ENCODE measurements at regions not wholly inside any gene's neighbourhood (a gene's known extent, or its start where the extent isn't known, plus 50 kb on each side); places are given as distances from the start of the nearest gene placed in this dataset.

DNA sequence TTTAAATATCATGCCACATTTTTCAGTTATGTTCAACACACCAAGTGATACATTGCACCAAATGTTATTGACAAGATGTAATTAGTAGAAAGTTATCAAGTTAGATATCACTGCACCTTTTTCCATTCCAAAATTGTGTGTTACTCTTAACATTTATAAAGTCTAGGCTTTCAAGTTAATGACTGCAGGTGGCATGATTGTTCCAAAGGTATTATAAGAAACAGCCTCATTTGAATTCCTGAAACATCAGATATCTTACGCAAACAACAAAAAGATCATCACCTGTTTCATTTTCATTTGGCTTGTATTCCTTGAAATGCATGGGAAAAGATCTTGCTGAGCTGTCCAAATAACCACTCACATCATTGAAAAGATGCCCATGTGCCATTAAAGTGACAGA is 1528.2 kb upstream of the ZEB2 start:
- DNase-seq (ENCODE audit: low read depth in 2 of 2), result no peak

DNA sequence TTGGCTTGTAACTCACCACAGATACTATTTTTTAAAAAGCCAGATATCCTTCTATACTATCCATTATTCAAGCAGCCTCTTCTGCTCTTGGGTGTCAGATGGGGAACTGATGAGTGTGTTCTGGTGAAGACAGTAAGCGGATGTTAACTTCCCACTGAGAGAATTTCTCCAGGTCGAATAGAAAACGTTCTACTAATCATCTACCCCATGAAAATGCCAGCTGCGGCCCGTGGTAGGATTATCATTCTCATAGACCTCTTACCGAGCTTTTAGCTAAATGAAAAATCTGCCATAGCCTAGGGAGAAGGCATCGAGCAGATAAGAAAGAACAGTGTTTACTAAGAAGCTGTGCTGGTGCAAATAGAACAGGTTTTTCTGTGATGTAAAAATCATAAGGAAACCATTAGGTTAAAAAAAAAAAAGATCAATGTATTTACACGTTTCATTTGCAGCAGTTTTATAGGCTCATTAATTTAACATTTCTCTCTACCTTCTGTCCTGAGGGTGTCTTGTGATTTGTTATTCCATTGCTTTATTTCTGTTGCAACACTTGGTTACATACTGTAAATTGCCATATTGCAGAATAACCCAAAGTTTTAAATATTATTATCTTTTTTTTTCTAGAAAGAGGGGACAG is 1521.5 kb upstream of the ZEB2 start:
- no peak for DNase-seq (ENCODE audit: low read depth in 2 of 2)

- no peak for DNase-seq (ENCODE audit: low read depth in 2 of 2)
Measured at GRCh38 chr2:146040051-146040450, 1520.1 kb upstream of the ZEB2 start.

- DNase-seq (ENCODE audit: low read depth in 2 of 2), result no peak
Measured at GRCh38 chr2:146038014-146038413, 1518.1 kb upstream of the ZEB2 start.

- DNase-seq (ENCODE audit: low read depth in 2 of 2), result no peak
Measured at GRCh38 chr2:146037334-146037870, 1517.5 kb upstream of the ZEB2 start.

DNA sequence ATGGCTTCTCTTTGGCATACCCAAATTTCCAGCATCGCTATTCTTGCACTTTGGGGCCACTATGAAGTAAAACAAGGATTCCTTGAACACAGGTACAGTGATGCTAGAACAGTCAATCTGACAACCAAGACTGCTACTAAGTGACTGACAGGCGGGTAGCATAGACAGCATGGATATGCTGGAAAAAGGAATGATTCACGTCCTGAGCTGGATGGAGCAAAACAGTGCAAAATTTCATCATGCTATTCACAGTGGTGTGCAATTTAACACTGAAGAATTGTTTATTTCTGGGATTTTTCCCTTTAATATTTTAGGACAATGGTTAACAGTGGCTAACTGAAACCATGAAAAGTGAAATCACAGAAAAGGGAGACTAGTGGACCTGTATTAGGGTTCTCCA is 1511.2 kb upstream of the ZEB2 start:
- no peak for DNase-seq (ENCODE audit: low read depth in 2 of 2)

DNA sequence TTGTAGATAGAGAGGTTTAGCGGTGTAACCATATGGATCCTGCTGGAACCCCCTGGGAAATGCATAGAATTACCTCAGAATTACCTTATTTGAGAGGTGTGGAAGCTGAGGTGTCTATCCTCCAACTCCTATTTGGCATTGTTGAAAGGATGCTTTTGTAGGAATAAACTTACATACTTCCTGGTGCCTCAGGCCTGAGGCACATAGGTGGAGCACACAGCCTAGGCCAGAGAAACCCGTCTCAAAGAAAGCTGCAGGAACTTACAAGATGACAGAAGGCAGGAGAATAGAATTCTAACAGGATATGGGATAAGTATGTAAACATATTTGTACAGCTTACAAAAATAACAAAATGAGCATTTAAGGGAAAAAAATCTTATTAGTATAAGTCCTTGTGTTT is 1507.2 kb upstream of the ZEB2 start:
- DNase-seq (ENCODE audit: low read depth in 2 of 2), result no peak

DNA sequence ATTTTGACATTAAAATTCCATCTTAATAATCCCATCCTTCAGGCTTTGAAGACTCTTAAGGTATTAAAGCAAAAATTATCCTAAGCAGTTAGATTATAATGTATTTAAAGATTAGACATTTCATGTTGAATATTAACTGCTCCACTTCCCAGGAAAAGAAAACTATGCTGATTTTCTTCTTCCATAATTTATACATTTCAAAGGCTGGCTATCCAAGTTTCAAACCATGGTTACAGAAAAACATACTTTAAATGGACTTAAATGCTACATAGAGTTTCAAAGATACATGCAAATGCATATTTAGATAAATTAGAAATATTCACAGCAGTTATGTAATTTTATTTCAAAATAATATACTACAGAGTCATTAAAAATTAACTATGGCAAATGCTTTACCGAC is 1505.6 kb upstream of the ZEB2 start:
- DNase-seq (ENCODE audit: low read depth in 2 of 2), result no peak

DNA sequence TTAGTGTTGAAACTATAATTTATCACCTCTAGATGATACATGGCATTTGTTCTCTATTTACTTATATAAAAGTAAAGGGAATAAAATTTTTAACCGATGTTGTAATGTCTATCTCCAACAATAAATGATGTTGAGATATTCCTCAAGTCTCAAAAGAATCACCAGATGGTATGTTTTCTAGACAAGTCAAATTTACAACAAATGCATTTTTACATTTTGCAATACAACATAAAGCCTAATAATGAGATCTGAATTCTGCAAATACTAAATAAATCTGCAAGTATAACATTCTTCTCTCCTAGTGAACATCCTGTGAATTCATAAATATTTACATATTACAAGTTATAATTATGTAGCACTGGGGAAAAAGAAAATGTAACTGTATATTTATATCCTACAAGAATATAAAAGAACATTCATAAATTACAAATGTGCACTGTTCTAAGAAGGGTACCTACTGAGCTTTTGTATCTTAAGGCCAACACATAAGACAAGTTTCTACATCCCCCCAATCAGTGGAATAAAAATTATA is 1504.4 kb upstream of the ZEB2 start:
- DNase-seq (ENCODE audit: low read depth in 2 of 2), result no peak

- DNase-seq (ENCODE audit: low read depth in 2 of 2), result no peak
Measured at GRCh38 chr2:146004462-146004861, 1484.5 kb upstream of the ZEB2 start.

DNA sequence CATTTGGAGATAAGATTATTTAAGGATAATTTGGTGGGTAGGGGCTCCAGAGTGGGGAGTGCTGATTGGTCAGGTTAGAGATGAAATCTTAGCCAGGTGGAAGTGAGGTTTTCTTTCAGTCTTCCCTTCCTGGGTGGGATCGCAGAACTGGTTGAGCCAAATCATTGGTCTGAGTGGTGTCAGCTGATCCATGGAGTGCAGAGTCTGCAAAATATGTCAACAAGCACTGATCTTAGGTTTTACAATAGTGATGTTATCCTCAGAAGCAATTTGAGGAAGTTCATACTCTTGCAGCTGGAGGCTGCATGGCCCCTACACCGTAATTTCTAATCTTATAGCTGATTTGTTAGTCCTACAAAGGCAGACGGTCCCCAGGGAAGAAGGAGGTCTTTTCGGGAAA is 1483.4 kb upstream of the ZEB2 start:
- no peak for DNase-seq (ENCODE audit: low read depth in 2 of 2)

DNA sequence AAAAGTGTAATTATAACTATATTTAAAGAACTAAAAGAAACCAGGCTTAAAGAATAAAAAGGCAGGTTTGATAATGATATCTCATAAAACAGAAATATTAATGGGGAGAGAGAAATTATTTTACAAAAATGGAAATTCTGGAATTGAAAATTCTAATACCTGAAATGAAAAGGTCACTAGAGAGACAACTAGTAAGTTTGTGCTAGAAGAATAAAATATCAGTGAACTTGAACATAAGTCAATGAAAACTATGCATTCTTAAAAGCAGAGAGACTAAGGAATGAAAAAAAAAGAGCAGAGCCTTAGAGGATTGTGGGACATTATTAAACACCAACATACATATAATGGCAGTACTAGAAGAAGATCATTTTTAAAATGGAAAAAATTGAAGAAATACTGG is 1475.0 kb upstream of the ZEB2 start:
- no peak for DNase-seq (ENCODE audit: low read depth in 2 of 2)

- DNase-seq (ENCODE audit: low read depth in 2 of 2), result no peak
Measured at GRCh38 chr2:145992572-145992971, 1472.7 kb upstream of the ZEB2 start.

DNA sequence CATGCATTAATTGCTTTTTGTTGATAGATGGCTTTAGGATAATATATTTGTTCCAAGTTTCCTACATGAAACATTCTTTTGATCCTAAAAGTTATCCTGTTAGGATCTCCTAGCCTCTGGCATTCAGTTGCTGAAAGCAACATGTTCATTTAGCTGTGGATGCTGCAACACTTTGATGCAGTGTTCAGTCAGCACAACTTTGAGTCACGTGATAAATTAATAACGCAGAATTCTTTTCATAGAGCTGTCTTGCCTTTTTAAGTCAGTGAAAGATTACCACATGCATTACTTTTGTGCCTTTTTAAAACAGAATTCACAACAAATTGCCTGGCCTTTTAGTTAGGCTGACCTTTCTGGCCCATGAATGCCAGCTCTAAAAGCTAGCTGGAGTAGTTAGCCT is 1467.9 kb upstream of the ZEB2 start:
- DNase-seq (ENCODE audit: low read depth in 2 of 2), result no peak

DNA sequence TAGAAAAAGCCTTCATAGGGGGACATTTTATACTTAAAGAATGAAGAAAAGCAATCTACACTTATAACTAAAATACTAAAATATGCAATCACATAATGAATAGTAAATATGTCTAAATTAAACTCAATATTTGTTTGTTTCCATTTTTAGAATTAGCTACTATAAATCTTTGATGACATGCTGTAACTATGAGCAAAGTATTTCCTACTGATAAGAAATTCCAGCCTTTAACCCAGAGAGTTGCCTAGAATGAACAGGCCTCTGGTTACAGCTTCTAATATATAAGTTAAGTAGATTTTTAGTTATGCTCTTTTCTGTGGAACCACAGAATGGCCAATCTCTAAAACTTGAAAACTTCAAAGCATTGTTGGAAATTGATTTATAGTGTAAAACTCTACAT is 1465.6 kb upstream of the ZEB2 start:
- no peak for DNase-seq (ENCODE audit: low read depth in 2 of 2)

DNA sequence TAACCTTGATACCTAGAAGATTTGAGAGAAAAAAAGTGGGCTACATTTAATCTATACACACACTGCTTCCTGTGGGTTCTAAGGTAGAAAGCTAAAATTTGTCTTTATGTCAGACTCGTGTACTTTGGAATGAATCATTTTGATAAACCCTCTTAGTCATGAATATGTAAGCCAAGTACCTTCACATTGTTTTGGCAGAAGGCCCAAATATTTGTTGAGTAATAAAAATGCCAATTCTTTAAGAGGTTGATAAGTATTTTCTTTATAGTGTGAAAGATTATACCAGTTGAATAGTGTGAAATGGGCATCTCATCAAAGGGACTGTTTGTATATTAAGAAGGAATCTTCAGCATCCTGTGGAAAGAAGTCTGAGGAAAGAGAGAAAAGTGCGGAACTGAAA is 1464.7 kb upstream of the ZEB2 start:
- no peak for DNase-seq (ENCODE audit: low read depth in 2 of 2)

DNA sequence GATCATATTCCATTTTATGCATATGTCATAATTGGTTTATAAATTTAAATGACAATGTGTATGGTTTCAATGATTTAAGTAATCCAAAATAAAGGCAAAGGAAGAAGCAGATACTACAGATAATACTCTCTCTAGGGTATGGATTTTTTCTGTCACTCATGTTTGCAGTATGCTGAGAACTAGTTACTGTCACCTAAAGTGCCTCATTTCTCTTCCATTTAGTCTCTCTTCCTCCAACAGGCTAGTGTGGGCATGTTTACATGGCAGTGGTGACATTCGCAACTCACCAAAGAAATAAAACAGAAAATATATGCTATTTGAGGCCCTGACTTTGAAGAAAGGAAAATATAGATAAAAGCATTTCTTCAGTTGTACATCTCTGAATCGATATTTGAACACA is 1460.4 kb upstream of the ZEB2 start:
- DNase-seq (ENCODE audit: low read depth in 2 of 2), result no peak

- DNase-seq (ENCODE audit: low read depth in 2 of 2), result no peak
Measured at GRCh38 chr2:145975406-145975805, 1455.5 kb upstream of the ZEB2 start.

GRCh38 chr2:145961846-145962245 is 1441.9 kb upstream of the ZEB2 start:
- DNase-seq (ENCODE audit: low read depth in 2 of 2), result no peak

GRCh38 chr2:145960479-145961163 is 1440.7 kb upstream of the ZEB2 start:
- no peak for DNase-seq (ENCODE audit: low read depth in 2 of 2)

- no peak for DNase-seq (ENCODE audit: low read depth in 2 of 2)
Measured at GRCh38 chr2:145958611-145959010, 1438.7 kb upstream of the ZEB2 start.

DNA sequence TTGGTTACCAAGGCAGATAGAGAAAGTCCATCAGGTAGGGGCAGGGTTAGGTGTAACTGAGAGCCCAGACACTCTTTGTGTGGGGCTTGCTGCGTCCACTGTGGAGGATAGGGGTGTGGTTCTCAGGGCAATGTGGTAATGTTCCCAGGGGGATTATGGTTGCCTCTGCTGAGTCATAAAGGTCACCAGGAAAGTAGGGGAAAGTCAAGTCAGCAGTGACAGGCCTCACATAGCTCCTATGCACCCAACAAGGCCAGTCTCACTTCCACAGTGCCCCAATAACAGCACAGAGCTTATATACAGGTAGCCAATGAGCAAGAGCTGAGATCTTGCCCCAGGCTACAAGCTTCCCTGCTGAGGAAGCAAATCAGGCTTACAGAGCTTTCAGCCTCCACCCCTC is 1438.0 kb upstream of the ZEB2 start:
- no peak for DNase-seq (ENCODE audit: low read depth in 2 of 2)

- no peak for DNase-seq (ENCODE audit: low read depth in 2 of 2)
Measured at GRCh38 chr2:145939949-145940348, 1420.0 kb upstream of the ZEB2 start.

All from stimulated activated CD8-positive, alpha-beta memory T cell treated with anti-CD3 and anti-CD28 coated beads, Interleukin-2, amount 100 ng/mL, for 1 hour (primary cell).